Nephron progenitor cell (in vitro differentiated cells): ENCODE measurements at regions not wholly inside any gene's neighbourhood (a gene's known extent, or its start where the extent isn't known, plus 50 kb on each side); places are given as distances from the start of the nearest gene placed in this dataset.
"Not testable (repeated sequence)": the region's sequence is repeated elsewhere in the genome, so short reads cannot be mapped to it uniquely, and the experiment has no call there.

Experiments
- DNase-seq: peaks from one replicate; pipeline ENCODE4 v3.0.0; 2021
- H3K27ac Mint-ChIP-seq: 2 replicates; pipeline ENCODE4 v1.8.0; 2021; ENCODE audit warnings: mild to moderate bottlenecking, moderate library complexity, mixed read lengths
- H3K27me3 Mint-ChIP-seq: 2 replicates; pipeline ENCODE4 v1.8.0; 2021; ENCODE audit warnings: mild to moderate bottlenecking, low read depth, mixed read lengths; ENCODE audit not compliant: poor library complexity
- H3K36me3 Mint-ChIP-seq: 2 replicates; pipeline ENCODE4 v1.8.0; 2021; ENCODE audit warnings: low read depth, mixed read lengths
- H3K4me1 Mint-ChIP-seq: 2 replicates; pipeline ENCODE4 v1.8.0; 2021; ENCODE audit warnings: mixed read lengths
- H3K4me3 Mint-ChIP-seq: 2 replicates; pipeline ENCODE4 v1.8.0; 2021; ENCODE audit warnings: mild to moderate bottlenecking, moderate library complexity, mixed read lengths
- H3K9me3 Mint-ChIP-seq: 2 replicates; pipeline ENCODE4 v1.8.0; 2021; ENCODE audit warnings: mild to moderate bottlenecking, moderate library complexity, mixed read lengths
- TF ChIP-seq, protein P1 (sequence below): fragments of 200-600 bp; sonication (generic); IDR thresholded peaks from 2 replicates; pipeline ENCODE4 v1.5.0; 2021; ENCODE audit warnings: antibody characterized with exemption

DNA sequence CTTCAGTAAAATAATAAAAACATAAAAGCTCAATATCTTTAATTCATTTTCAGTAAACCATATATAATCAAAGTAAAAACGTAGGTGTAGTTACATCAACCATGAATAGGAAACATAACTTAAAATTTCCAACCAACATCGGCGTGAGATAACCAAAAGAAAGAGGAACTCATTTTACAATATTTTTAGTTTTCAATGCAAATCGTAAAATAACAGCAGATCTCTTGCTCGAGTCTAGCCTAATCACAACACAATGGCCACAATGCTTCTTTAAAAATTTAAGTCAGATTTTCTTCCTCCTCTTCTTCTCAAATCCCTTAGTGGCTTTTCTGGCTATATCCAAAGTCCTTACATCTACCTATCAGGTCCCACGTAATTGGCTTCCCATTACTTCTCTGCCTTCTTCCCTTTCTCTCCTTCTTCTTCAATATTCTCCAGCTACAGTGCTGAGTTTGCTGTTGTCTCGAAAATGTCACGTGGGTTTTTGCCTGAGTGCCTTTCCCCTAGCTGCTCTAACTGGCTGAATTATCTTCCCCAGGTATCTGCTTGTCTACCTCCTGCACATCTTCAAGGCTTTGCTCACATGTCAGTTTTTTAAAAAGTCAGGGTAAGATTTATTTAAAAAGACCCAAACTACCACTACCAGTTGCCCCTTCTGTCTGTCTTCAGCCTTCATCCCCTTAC is 90.9 kb upstream of the BANK1 start:
- no peak overlapping the region for H3K27ac Mint-ChIP-seq
- no peak overlapping the region for H3K4me3 Mint-ChIP-seq

GRCh38 chr4:101697266-101697665 is 93.3 kb upstream of the BANK1 start:
- H3K27ac Mint-ChIP-seq = no peak overlapping the region
- no peaks in the 10 kb centered on the region for H3K4me1 Mint-ChIP-seq
- H3K4me3 Mint-ChIP-seq = no peak overlapping the region
- DNase-seq = no peak
- peaks cover 3% of the 10 kb centered on the region for H3K27me3 Mint-ChIP-seq
- TF ChIP-seq, protein P1, sequence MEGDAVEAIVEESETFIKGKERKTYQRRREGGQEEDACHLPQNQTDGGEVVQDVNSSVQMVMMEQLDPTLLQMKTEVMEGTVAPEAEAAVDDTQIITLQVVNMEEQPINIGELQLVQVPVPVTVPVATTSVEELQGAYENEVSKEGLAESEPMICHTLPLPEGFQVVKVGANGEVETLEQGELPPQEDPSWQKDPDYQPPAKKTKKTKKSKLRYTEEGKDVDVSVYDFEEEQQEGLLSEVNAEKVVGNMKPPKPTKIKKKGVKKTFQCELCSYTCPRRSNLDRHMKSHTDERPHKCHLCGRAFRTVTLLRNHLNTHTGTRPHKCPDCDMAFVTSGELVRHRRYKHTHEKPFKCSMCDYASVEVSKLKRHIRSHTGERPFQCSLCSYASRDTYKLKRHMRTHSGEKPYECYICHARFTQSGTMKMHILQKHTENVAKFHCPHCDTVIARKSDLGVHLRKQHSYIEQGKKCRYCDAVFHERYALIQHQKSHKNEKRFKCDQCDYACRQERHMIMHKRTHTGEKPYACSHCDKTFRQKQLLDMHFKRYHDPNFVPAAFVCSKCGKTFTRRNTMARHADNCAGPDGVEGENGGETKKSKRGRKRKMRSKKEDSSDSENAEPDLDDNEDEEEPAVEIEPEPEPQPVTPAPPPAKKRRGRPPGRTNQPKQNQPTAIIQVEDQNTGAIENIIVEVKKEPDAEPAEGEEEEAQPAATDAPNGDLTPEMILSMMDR = no peak
- H3K9me3 Mint-ChIP-seq = no peaks in the 10 kb centered on the region
- no peaks in the 10 kb centered on the region for H3K36me3 Mint-ChIP-seq

More for the DNA sequence above, 90.9 kb upstream of the BANK1 start:
- Mint-ChIP-seq H3K27me3 (peaks cover 3% of the 10 kb centered on the region), H3K9me3 (no peaks in the 10 kb centered on the region), H3K4me1 (no peaks in the 10 kb centered on the region), H3K36me3 (no peaks in the 10 kb centered on the region)
- TF ChIP-seq, protein P1 = no peak
- DNase-seq = no peak

DNA sequence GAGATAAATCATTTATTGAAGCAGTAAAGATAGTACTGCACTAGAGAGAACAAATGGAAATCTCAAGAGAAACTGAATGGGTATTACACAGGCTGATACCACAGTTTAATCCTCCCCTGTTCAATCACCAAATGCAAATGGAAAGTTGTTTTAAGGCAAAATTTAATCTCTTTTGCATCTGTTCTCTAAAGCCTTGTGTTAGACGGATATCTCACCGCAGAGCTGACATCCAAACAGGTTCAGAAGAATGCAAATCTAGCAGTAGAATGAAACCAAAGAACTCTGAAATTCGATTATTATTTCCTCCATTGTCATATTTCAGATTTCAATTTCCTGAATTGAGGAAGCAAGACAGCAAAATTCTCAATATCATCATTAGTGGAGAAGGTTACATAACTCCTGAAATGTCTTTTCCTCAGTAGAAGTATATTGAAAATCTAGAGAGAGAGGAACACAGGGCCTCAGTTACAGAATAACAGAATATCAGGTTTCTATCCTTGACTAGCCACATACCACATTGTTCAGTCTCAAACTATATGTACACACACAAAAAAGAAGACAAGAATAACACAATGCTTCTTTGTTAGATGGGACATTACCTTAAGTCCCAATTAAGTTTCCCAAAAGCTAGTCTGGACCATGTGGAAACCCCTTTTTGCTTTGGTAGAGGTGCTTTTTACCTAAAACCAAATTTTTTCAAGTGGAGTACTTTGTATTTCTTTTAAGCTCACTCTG is 94.1 kb upstream of the BANK1 start:
- no peak overlapping the region for H3K27ac Mint-ChIP-seq
- H3K9me3 Mint-ChIP-seq = no peaks in the 10 kb centered on the region
- H3K36me3 Mint-ChIP-seq = no peaks in the 10 kb centered on the region
- TF ChIP-seq, protein P1 = no peak
- no peak for DNase-seq
- peaks cover 3% of the 10 kb centered on the region for H3K27me3 Mint-ChIP-seq
- H3K4me3 Mint-ChIP-seq = no peak overlapping the region
- H3K4me1 Mint-ChIP-seq = no peaks in the 10 kb centered on the region

GRCh38 chr4:101695176-101695575 is 95.4 kb upstream of the BANK1 start:
- no peak overlapping the region for H3K4me3 Mint-ChIP-seq
- TF ChIP-seq, protein P1 = no peak
- H3K27ac Mint-ChIP-seq = no peak overlapping the region
- H3K27me3 Mint-ChIP-seq = peaks cover 6% of the 10 kb centered on the region
- H3K4me1 Mint-ChIP-seq = no peaks in the 10 kb centered on the region
- H3K36me3 Mint-ChIP-seq = no peaks in the 10 kb centered on the region
- H3K9me3 Mint-ChIP-seq = no peaks in the 10 kb centered on the region
- no peak for DNase-seq

DNA sequence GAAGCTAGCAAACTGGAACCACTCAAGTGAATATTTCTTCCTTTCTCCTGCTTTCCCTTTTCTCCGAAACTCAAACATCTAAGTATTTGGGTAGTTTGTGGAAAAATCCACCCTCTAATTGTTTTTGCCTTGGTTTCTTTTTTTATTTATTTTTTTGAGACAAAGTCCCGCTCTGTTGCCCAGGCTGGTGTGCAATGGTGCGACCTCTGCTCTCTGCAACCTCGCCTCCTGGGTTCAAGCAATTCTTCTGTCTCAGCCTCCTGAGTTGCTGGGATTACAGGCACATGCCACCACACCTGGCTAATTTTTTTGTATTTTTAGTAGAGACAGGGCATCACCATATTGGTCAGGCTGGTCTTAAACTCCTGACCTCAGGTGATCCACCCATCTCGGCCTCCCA is 96.1 kb upstream of the BANK1 start:
- not testable (repeated sequence) for H3K9me3 Mint-ChIP-seq, DNase-seq, H3K4me1 Mint-ChIP-seq, H3K27me3 Mint-ChIP-seq, H3K27ac Mint-ChIP-seq, H3K4me3 Mint-ChIP-seq, H3K36me3 Mint-ChIP-seq

- H3K27me3 Mint-ChIP-seq = peaks cover 6% of the 10 kb centered on the region
- H3K4me3 Mint-ChIP-seq = no peak overlapping the region
- H3K4me1 Mint-ChIP-seq = no peaks in the 10 kb centered on the region
- TF ChIP-seq, protein P1 = no peak
- no peaks in the 10 kb centered on the region for H3K36me3 Mint-ChIP-seq
- no peaks in the 10 kb centered on the region for H3K9me3 Mint-ChIP-seq
- no peak overlapping the region for H3K27ac Mint-ChIP-seq
- DNase-seq = no peak
Measured at GRCh38 chr4:101693842-101694398, 96.6 kb upstream of the BANK1 start.
